H9 (cell line): ENCODE measurements at regions not wholly inside any gene's neighbourhood (a gene's known extent, or its start where the extent isn't known, plus 50 kb on each side); places are given as distances from the start of the nearest gene placed in this dataset.

Experiments used
- DNase-seq: peaks from one replicate; pipeline ENCODE4 v3.0.0-alpha.2; 2017
- H2AFZ ChIP-seq: one replicate; pipeline ENCODE4 v1.6.1; 2013; ENCODE audit warnings: mild to moderate bottlenecking, low read length, control low read depth, moderate library complexity
- H2AK5ac ChIP-seq: 2 replicates; pipeline ENCODE4 v1.6.1; 2013; ENCODE audit warnings: low read length, control low read depth, mixed read lengths; ENCODE audit not compliant: insufficient read length
- H2BK120ac ChIP-seq: one replicate; pipeline ENCODE4 v1.6.1; 2013; ENCODE audit warnings: low read depth, mild to moderate bottlenecking, low read length, control low read depth, inconsistent platforms; ENCODE audit not compliant: poor library complexity, severe bottlenecking
- H2BK12ac ChIP-seq: 2 replicates; pipeline ENCODE4 v1.6.1; 2013; ENCODE audit warnings: low read length, control low read depth, mixed read lengths, low read depth; ENCODE audit not compliant: insufficient read length
- H2BK15ac ChIP-seq: 2 replicates; pipeline ENCODE4 v1.6.1; 2013; ENCODE audit warnings: low read depth, low read length, control low read depth
- H2BK20ac ChIP-seq: one replicate; pipeline ENCODE4 v1.6.1; 2013; ENCODE audit warnings: low read depth, mild to moderate bottlenecking, low read length, control low read depth, inconsistent platforms; ENCODE audit not compliant: poor library complexity, severe bottlenecking
- H2BK5ac ChIP-seq: 2 replicates; pipeline ENCODE4 v1.6.1; 2013; ENCODE audit warnings: low read length, control low read depth, mixed read lengths; ENCODE audit not compliant: insufficient read length
- H3K14ac ChIP-seq: 2 replicates; pipeline ENCODE4 v1.6.1; 2013; ENCODE audit warnings: low read length, control low read depth; ENCODE audit not compliant: insufficient read depth
- H3K18ac ChIP-seq: 2 replicates; pipeline ENCODE4 v1.6.1; 2013; ENCODE audit warnings: low read depth, mild to moderate bottlenecking, mixed read lengths, low read length, control low read depth; ENCODE audit not compliant: insufficient read length
- H3K23ac ChIP-seq: 2 replicates; pipeline ENCODE4 v1.6.1; 2013; ENCODE audit warnings: low read length, control low read depth, mixed read lengths, low read depth; ENCODE audit not compliant: insufficient read length
- H3K23me2 ChIP-seq: 2 replicates; pipeline ENCODE4 v1.6.1; 2013; ENCODE audit warnings: low read depth, mild to moderate bottlenecking, mixed read lengths, low read length, control low read depth; ENCODE audit not compliant: insufficient read length, poor library complexity, severe bottlenecking
- H3K27ac ChIP-seq: 2 replicates; pipeline ENCODE4 v1.5.1; 2013; ENCODE audit warnings: low read length, control low read depth, mixed read lengths, low read depth; ENCODE audit not compliant: insufficient read length
- H3K27me3 ChIP-seq: 2 replicates; pipeline ENCODE4 v1.6.1; 2013; ENCODE audit warnings: low read length, control low read depth, inconsistent platforms; ENCODE audit not compliant: insufficient read depth
- H3K4ac ChIP-seq: 2 replicates; pipeline ENCODE4 v1.6.1; 2013; ENCODE audit warnings: low read depth, mild to moderate bottlenecking, control low read depth, inconsistent platforms, low read length, moderate library complexity
- H3K4me1 ChIP-seq: 2 replicates; pipeline ENCODE4 v1.6.1; 2013; ENCODE audit warnings: low read length, control low read depth, inconsistent platforms; ENCODE audit not compliant: insufficient read depth
- H3K4me2 ChIP-seq: 2 replicates; pipeline ENCODE4 v1.6.1; 2013; ENCODE audit warnings: low read length, control low read depth, mixed read lengths; ENCODE audit not compliant: insufficient read length, insufficient read depth
- H3K56ac ChIP-seq: 2 replicates; pipeline ENCODE4 v1.6.1; 2013; ENCODE audit warnings: low read depth, mild to moderate bottlenecking, mixed read lengths, low read length, control low read depth; ENCODE audit not compliant: insufficient read length
- H3K79me1 ChIP-seq: 2 replicates; pipeline ENCODE4 v1.6.1; 2013; ENCODE audit warnings: low read depth, mild to moderate bottlenecking, moderate library complexity, low read length, control low read depth, inconsistent platforms; ENCODE audit not compliant: insufficient read depth, poor library complexity, severe bottlenecking
- H3K79me2 ChIP-seq: 2 replicates; pipeline ENCODE4 v1.6.1; 2013; ENCODE audit warnings: low read length, control low read depth, inconsistent platforms; ENCODE audit not compliant: insufficient read depth
- H3K9ac ChIP-seq: 2 replicates; pipeline ENCODE4 v1.6.1; 2013; ENCODE audit warnings: low read length, control low read depth, mixed read lengths; ENCODE audit not compliant: insufficient read length; ENCODE audit errors: extremely low read depth
- H3K9me3 ChIP-seq: one replicate; pipeline ENCODE4 v1.6.1; 2013; ENCODE audit warnings: low read depth, low read length, inconsistent platforms; ENCODE audit not compliant: control insufficient read depth
- H3T11ph ChIP-seq: one replicate; pipeline ENCODE4 v1.6.1; 2013; ENCODE audit warnings: mild to moderate bottlenecking, low read length, control low read depth, inconsistent platforms
- H4K20me1 ChIP-seq: one replicate; pipeline ENCODE4 v1.6.1; 2013; ENCODE audit not compliant: control insufficient read depth, insufficient read length, insufficient read depth
- H4K5ac ChIP-seq: 2 replicates; pipeline ENCODE4 v1.6.1; 2013; ENCODE audit warnings: low read depth, mild to moderate bottlenecking, mixed read lengths, low read length, control low read depth; ENCODE audit not compliant: insufficient read length
- H4K8ac ChIP-seq: replicated peaks from 2 replicates; pipeline ENCODE4 v1.6.1; 2013; ENCODE audit warnings: low read length, control low read depth, mixed read lengths, low read depth; ENCODE audit not compliant: insufficient read length
- H4K91ac ChIP-seq: 2 replicates; pipeline ENCODE4 v1.6.1; 2013; ENCODE audit warnings: low read depth, mild to moderate bottlenecking, moderate library complexity, mixed read lengths, low read length, control low read depth; ENCODE audit not compliant: insufficient read length
- H3K27ac Mint-ChIP-seq, 3 experiments: 2 replicates in 2 of 3; 3 replicates in 1 of 3; pipeline ENCODE4 v1.8.0; 2020 to 2021; ENCODE audit warnings: mixed read lengths in 3 of 3, mild to moderate bottlenecking in 1 of 3, moderate library complexity in 1 of 3
- H3K27me3 Mint-ChIP-seq: 2 replicates; pipeline ENCODE4 v1.8.0; 2021; ENCODE audit warnings: low read depth, mild to moderate bottlenecking, moderate library complexity, mixed read lengths
- H3K36me3 Mint-ChIP-seq, 3 experiments: 2 replicates in 2 of 3; 3 replicates in 1 of 3; pipeline ENCODE4 v1.8.0; 2020 to 2021; ENCODE audit warnings: low read depth in 3 of 3, mixed read lengths in 3 of 3; ENCODE audit not compliant: insufficient read depth in 1 of 3
- H3K4me1 Mint-ChIP-seq, 2 experiments: 2 replicates each; pipeline ENCODE4 v1.8.0; 2020; ENCODE audit warnings: mixed read lengths in 2 of 2
- H3K4me3 Mint-ChIP-seq, 2 experiments: 2 replicates in 1 of 2; 3 replicates in 1 of 2; pipeline ENCODE4 v1.8.0; 2020 to 2021; ENCODE audit warnings: mild to moderate bottlenecking in 2 of 2, mixed read lengths in 2 of 2, moderate library complexity in 1 of 2
- H3K9me3 Mint-ChIP-seq, 2 experiments: 2 replicates in 1 of 2; 3 replicates in 1 of 2; pipeline ENCODE4 v1.8.0; 2020; ENCODE audit warnings: mild to moderate bottlenecking in 2 of 2, mixed read lengths in 2 of 2, moderate library complexity in 1 of 2
- WGBS: extraction: QIAGEN DNeasy Blood & Tissue Kit; methylation state at CpG from one replicate; pipeline ENCODE4 v1.1.7; 2013; ENCODE audit warnings: missing lambda C conversion rate, low lambda C conversion rate, mixed read lengths; ENCODE audit not compliant: insufficient read length; ENCODE audit errors: extremely low coverage; 5-methylcytosine and 5-hydroxymethylcytosine counted together
- TF ChIP-seq, protein P1 (sequence below): fragments of 200-600 bp; sonication (generic); conservative IDR thresholded peaks from 3 replicates; pipeline ENCODE4 v1.8.0; 2021; ENCODE audit warnings: antibody characterized with exemption, mild to moderate bottlenecking

- Histone ChIP-seq H2AK5ac (no peak overlapping the region), H4K8ac (no peak overlapping the region), H3K27ac (no peak overlapping the region), H3K4me2 (no peak overlapping the region), H3K79me2 (no peaks in the 10 kb centered on the region), H3K23ac (no peak overlapping the region), H4K91ac (no peak overlapping the region), H3K23me2 (no peaks in the 10 kb centered on the region), H4K5ac (no peak overlapping the region), H3K56ac (no peak overlapping the region), H3K27me3 (no peaks in the 10 kb centered on the region), H2BK15ac (no peak overlapping the region), H3K18ac (no peak overlapping the region), H2BK120ac (no peak overlapping the region), H3T11ph (no peak overlapping the region), H4K20me1 (no peaks in the 10 kb centered on the region), H2AFZ (no peak overlapping the region), H3K79me1 (no peaks in the 10 kb centered on the region), H2BK5ac (no peak overlapping the region), H3K9me3 (peaks cover 5% of the 10 kb centered on the region), H3K4ac (no peak overlapping the region), H3K9ac (no peak overlapping the region), H2BK12ac (no peak overlapping the region), H2BK20ac (no peak overlapping the region), H3K14ac (no peak overlapping the region), H3K4me1 (no peaks in the 10 kb centered on the region)
- DNase-seq: no peak
- Mint-ChIP-seq H3K9me3 (peaks cover 11% of the 10 kb centered on the region in 2 experiments), H3K27me3 (peaks cover 8% of the 10 kb centered on the region), H3K27ac (no peak overlapping the region), H3K36me3 (peaks cover 9 to 17% (median 11%) of the 10 kb centered on the region in 3 experiments; a peak in 6 of 7 replicates), H3K4me3 (no peak overlapping the region), H3K4me1 (no peaks in the 10 kb centered on the region)
- no CpG with 5 or more reads among the region's 1 CpG for WGBS
- TF ChIP-seq, protein P1, sequence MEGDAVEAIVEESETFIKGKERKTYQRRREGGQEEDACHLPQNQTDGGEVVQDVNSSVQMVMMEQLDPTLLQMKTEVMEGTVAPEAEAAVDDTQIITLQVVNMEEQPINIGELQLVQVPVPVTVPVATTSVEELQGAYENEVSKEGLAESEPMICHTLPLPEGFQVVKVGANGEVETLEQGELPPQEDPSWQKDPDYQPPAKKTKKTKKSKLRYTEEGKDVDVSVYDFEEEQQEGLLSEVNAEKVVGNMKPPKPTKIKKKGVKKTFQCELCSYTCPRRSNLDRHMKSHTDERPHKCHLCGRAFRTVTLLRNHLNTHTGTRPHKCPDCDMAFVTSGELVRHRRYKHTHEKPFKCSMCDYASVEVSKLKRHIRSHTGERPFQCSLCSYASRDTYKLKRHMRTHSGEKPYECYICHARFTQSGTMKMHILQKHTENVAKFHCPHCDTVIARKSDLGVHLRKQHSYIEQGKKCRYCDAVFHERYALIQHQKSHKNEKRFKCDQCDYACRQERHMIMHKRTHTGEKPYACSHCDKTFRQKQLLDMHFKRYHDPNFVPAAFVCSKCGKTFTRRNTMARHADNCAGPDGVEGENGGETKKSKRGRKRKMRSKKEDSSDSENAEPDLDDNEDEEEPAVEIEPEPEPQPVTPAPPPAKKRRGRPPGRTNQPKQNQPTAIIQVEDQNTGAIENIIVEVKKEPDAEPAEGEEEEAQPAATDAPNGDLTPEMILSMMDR: no peak
These were observed 330.7 kb upstream of the SLC24A2 start for GRCh38 chr9:20119566-20119965.
